ENCODE measurements at regions not wholly inside any gene's neighbourhood (a gene's known extent, or its start where the extent isn't known, plus 50 kb on each side); places are given as distances from the start of the nearest gene placed in this dataset.
"Not testable (repeated sequence)": the region's sequence is repeated elsewhere in the genome, so short reads cannot be mapped to it uniquely, and the experiment has no call there.

GRCh38 chr9:17846948-17847655 lies 268.2 kb downstream of the SH3GL2 start:
- DNase-seq, result no peak

- no peak for DNase-seq
Observed at GRCh38 chr9:17847908-17848307, 269.0 kb downstream of the SH3GL2 start.

- no peak for DNase-seq
Observed at GRCh38 chr9:17852108-17852507, 273.2 kb downstream of the SH3GL2 start.

DNA sequence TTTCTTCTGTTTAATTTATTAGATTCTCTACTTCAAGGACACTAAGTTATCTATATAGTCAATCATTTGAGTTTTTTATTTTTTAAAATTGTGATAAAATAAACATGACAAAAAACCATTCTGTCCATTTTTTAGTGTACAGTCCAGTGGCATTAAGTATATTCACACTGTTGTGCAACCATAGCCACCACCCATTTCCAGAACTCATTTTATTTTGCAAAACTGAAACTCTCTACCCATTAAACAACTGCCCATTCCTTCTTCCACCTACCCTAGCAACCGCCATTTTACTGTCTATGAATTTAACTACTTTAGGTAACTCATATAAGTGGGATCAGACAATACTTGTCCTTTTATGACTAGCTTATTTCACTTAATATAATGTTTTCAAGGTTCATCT lies 275.6 kb downstream of the SH3GL2 start:
- DNase-seq, result no peak

GRCh38 chr9:17856995-17857394 lies 278.1 kb downstream of the SH3GL2 start:
- DNase-seq, result no peak

GRCh38 chr9:17859228-17859627 lies 280.4 kb downstream of the SH3GL2 start:
- DNase-seq, result no peak

DNA sequence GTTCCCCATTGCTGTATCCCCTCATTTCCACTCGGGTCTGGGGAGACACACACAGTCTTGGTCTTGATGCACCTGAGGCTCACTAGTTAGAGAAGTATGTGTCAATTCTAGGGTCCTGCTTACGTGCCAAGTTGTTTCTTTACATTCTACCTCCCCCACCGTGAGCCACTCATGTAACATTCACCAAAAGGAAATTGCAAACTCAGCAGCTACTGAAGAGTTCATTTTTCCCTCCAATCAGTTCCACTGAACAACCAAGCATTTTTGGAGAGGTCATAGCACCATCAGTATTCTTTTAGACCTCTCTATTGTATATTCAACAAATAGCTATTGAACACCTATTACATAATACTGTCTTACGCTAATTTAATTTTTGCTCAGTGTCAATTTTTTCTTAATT lies 281.1 kb downstream of the SH3GL2 start:
- DNase-seq, result no peak

- DNase-seq, result no peak
Observed at GRCh38 chr9:17862101-17862500, 283.2 kb downstream of the SH3GL2 start.

GRCh38 chr9:17862629-17863028 lies 283.8 kb downstream of the SH3GL2 start:
- DNase-seq, result no peak

DNA sequence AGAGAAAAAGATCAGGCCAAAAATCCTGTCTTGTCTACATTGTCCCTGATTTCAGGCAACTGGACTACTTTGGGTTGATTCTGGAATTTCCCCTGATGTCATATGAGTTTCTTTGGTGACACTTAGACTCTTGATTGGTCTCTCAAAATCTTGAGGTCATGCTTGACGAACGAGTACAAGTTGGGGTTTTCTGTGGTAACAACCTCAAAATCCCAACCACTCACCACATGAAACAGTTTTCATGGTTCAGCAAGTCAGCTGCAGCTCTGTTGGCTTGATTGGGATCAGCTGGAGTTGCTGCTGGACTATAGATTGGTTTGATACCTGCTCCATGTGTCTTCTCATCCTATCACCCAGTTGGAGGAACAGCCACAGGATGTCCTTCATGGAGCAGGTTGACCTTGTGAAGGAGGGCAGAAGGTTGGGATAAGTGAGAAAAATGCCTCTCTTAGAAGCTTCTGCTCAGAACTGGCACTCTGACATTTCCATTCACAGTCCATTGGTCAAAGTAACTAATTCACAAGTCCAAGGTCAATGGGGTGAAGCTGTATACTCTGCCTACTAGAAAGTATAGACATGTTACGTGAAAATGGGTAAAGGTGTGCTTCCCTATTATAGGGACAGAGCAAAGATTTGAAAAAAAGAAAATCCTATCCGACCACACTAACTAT lies 284.5 kb downstream of the SH3GL2 start:
- DNase-seq, result no peak

GRCh38 chr9:17863924-17864323 lies 285.1 kb downstream of the SH3GL2 start:
- no peak for DNase-seq

- no peak for DNase-seq
Observed at GRCh38 chr9:17864951-17865350, 286.1 kb downstream of the SH3GL2 start.

GRCh38 chr9:17865881-17866280 lies 287.0 kb downstream of the SH3GL2 start:
- DNase-seq, result no peak

GRCh38 chr9:17870722-17871121 lies 291.9 kb downstream of the SH3GL2 start:
- DNase-seq, result no peak

DNA sequence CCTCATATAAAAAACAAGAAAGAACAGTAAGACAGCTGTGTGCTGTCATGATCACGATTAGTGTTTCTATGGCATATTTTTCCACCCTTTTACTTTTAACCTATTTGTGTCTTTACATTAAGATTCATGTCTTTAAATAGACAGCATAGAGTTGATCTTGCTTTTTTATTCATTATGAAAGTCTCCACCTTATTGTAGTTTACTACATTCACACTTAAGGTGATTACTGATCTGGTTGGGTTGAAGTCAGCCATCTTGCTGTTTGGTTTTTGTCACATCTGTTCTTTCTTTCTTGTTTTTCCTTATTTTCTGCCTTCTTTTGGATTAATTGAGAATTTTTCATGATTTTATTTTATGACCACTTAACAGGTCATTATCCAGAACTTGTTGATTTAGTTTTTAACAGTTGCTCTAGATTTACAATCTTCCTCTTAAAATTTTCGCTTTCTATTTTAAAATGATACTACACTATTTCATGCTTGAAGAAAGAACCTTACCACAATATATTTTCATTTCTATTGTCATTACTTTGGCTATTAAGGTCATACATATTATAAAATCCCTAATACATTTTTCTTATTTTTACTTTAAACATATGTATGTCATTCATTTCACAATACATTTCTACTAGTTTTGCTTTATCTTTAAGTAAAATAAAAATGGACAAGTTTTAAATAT lies 292.5 kb downstream of the SH3GL2 start:
- DNase-seq, result no peak

- DNase-seq, result no peak
Observed at GRCh38 chr9:17875886-17876285, 297.0 kb downstream of the SH3GL2 start.

GRCh38 chr9:17876687-17877086 lies 297.8 kb downstream of the SH3GL2 start:
- no peak for DNase-seq

DNA sequence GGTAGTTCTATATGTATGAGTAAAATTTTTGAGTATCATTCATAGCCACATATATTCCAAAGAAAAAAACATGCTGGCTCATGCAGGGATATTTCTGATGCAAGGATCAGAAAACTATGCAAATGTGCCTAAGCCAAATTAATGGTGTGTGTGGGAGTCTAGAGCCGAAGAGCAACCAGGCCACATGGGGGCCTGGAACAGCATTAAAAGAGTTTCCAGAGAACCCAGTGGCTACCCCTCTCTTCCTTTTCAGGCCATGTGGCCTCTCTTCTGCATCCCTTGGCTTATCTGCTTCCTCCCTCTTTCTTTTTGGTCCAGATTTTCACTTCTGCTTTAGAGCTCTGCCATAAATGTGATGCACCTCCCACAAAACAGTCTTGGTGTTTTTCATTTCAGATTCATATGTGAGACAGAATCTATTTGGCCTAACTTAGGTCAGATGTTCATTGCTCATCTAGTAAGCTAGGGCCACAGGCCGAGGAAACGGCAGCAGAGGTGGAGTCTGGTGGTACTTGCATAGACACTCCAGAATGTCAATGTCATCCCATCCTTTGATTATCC lies 300.0 kb downstream of the SH3GL2 start:
- DNase-seq, result no peak

GRCh38 chr9:17881371-17881770 lies 302.5 kb downstream of the SH3GL2 start:
- DNase-seq, result no peak

GRCh38 chr9:17882688-17883594 lies 304.1 kb downstream of the SH3GL2 start:
- no peak for DNase-seq

DNA sequence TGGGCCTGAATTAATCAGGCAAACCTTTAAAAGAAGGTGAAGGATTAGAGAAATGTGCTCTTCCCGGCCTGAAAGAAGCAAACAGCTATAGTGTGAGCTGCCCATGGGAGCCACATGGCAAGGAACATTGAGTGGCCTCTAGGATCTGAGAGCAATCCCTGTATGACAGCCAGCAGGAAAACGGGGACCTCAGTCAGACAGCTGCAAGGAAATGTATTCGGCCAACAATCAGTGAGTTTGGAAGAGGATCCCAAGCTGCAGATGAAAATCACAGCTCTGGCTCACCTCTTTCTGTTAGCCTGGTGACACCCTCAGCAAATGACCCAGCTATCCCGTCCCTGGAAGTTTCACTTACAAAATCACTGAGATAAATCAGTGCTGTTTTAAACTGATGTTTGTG lies 309.2 kb downstream of the SH3GL2 start:
- DNase-seq, result no peak

DNA sequence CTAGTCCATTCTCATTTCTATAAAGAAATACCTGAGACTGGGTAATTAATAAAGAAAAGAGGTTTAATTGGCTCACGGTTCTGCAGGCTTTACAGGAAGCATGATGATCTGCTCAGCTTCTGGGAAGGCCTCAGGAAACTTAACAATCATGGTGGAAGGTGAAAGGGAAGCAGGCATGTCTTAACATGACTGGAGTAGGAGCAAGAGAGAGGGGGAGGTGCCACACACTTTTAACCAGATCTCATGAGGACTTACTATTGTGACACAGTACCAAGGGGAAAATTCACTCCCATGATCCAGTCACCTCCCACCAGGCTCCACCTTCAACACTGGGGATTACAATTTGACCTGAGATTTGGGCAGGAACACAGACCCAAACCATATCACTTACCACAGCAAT lies 310.1 kb downstream of the SH3GL2 start:
- not testable (repeated sequence) for DNase-seq

All from activated CD8-positive, alpha-beta memory T cell treated with anti-CD3 and anti-CD28 coated beads, Interleukin-2, amount 50 U/mL, for 48 hours (primary cell).